HepG2 (cell line): ENCODE measurements at regions not wholly inside any gene's neighbourhood (a gene's known extent, or its start where the extent isn't known, plus 50 kb on each side); places are given as distances from the start of the nearest gene placed in this dataset.

Experiments used
- AFF4 ChIP-seq: sonication (generic); formaldehyde crosslinking; IDR thresholded peaks from 2 replicates; pipeline ENCODE4 v1.4.0; 2020; ENCODE audit warnings: missing genetic modification reagents
- JUNB ChIP-seq: sonication (generic); formaldehyde crosslinking; IDR thresholded peaks from 2 replicates; pipeline ENCODE4 v1.8.0; 2022; ENCODE audit warnings: missing genetic modification reagents, mild to moderate bottlenecking, borderline replicate concordance
- KAT7 ChIP-seq: IDR thresholded peaks from 2 replicates; pipeline ENCODE4 v1.6.1; 2018; ENCODE audit warnings: borderline replicate concordance, missing compliant biosample characterization
- PHF21A ChIP-seq: sonication (generic); formaldehyde crosslinking; IDR thresholded peaks from 2 replicates; pipeline ENCODE4 v1.5.0; 2020; ENCODE audit warnings: mild to moderate bottlenecking, missing genetic modification reagents
- PITX1 ChIP-seq: sonication (generic); formaldehyde crosslinking; IDR thresholded peaks from 2 replicates; pipeline ENCODE4 v1.5.1; 2020; ENCODE audit warnings: mild to moderate bottlenecking, missing genetic modification reagents
- RBFOX2 ChIP-seq: fragments of 200-400 bp; formaldehyde crosslinking; IDR thresholded peaks from 2 replicates; pipeline ENCODE4 v1.6.1; 2017; ENCODE audit warnings: low read depth, mild to moderate bottlenecking, low read length
- RFXAP ChIP-seq: sonication (generic); formaldehyde crosslinking; IDR thresholded peaks from 2 replicates; pipeline ENCODE4 v1.4.0; 2020; ENCODE audit warnings: missing genetic modification reagents, borderline replicate concordance
- SMYD3 ChIP-seq: sonication (generic); formaldehyde crosslinking; IDR thresholded peaks from 2 replicates; pipeline ENCODE4 v1.8.1; 2023; ENCODE audit warnings: mild to moderate bottlenecking, missing genetic modification reagents
- TF ChIP-seq, protein P1 (sequence below): sonication (generic); formaldehyde crosslinking; IDR thresholded peaks from 2 replicates; pipeline ENCODE4 v1.4.0; 2020; ENCODE audit warnings: mild to moderate bottlenecking, missing genetic modification reagents
- TF ChIP-seq, protein P2 (sequence below): sonication (generic); formaldehyde crosslinking; conservative IDR thresholded peaks from 2 replicates; pipeline ENCODE4 v1.8.1; 2023; ENCODE audit warnings: missing genetic modification reagents

- TF ChIP-seq RFXAP (CRISPR knock-in tag) (no peak), KAT7 (CRISPR knock-in tag) (no peak), RBFOX2 (no peak), PHF21A (CRISPR knock-in tag) (no peak), SMYD3 (no peak), JUNB (CRISPR knock-in tag) (no peak), PITX1 (CRISPR knock-in tag) (no peak), AFF4 (no peak)
- TF ChIP-seq, protein P1, sequence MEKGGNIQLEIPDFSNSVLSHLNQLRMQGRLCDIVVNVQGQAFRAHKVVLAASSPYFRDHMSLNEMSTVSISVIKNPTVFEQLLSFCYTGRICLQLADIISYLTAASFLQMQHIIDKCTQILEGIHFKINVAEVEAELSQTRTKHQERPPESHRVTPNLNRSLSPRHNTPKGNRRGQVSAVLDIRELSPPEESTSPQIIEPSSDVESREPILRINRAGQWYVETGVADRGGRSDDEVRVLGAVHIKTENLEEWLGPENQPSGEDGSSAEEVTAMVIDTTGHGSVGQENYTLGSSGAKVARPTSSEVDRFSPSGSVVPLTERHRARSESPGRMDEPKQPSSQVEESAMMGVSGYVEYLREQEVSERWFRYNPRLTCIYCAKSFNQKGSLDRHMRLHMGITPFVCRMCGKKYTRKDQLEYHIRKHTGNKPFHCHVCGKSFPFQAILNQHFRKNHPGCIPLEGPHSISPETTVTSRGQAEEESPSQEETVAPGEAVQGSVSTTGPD (CRISPR knock-in tag): no peak
- TF ChIP-seq, protein P2, sequence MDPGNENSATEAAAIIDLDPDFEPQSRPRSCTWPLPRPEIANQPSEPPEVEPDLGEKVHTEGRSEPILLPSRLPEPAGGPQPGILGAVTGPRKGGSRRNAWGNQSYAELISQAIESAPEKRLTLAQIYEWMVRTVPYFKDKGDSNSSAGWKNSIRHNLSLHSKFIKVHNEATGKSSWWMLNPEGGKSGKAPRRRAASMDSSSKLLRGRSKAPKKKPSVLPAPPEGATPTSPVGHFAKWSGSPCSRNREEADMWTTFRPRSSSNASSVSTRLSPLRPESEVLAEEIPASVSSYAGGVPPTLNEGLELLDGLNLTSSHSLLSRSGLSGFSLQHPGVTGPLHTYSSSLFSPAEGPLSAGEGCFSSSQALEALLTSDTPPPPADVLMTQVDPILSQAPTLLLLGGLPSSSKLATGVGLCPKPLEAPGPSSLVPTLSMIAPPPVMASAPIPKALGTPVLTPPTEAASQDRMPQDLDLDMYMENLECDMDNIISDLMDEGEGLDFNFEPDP (CRISPR knock-in tag): no peak
Measured at GRCh38 chr12:80988986-80989385, 51.3 kb upstream of the LIN7A start (continued).
